A673 (cell line): ENCODE measurements at regions not wholly inside any gene's neighbourhood (a gene's known extent, or its start where the extent isn't known, plus 50 kb on each side); places are given as distances from the start of the nearest gene placed in this dataset.

Experiments
- BruUV-seq: library from RNA; stranded (reverse); fragments of 400-500 nt; replicated peaks from 2 replicates; lab custom pipeline; 2021; lab: Mats Ljungman, UMichigan
- CTCF ChIA-PET: fragments of 300-600 bp; sonication (Branson Sonifier 250); formaldehyde crosslinking; loops from one replicate; lab custom pipeline; 2022; ENCODE audit warnings: antibody characterized with exemption; lab: Charles Lee
- POLR2A ChIA-PET: fragments of 300-600 bp; sonication (Branson Sonifier 250); formaldehyde crosslinking; loops from one replicate; lab custom pipeline; 2022; ENCODE audit warnings: antibody characterized with exemption; ENCODE audit not compliant: low non-redundant PET; lab: Charles Lee
- DNase-seq: peaks from one replicate; pipeline ENCODE4 v3.0.0-alpha.2; 2015; ENCODE audit warnings: low spot score
- H3K27ac ChIP-seq: fragments of 200-600 bp; sonication (generic); 2 replicates; pipeline ENCODE4 v1.5.1; 2016; ENCODE audit warnings: mixed run types, low read depth, mild to moderate bottlenecking, mixed read lengths, antibody characterized with exemption, low read length; ENCODE audit not compliant: poor library complexity, severe bottlenecking
- H3K27me3 ChIP-seq: fragments of 200-600 bp; sonication (generic); replicated peaks from 2 replicates; pipeline ENCODE4 v1.6.1; 2017; ENCODE audit warnings: mixed run types, low read depth, mild to moderate bottlenecking, mixed read lengths, antibody characterized with exemption, low read length; ENCODE audit not compliant: insufficient read depth, poor library complexity
- H3K36me3 ChIP-seq: fragments of 200-600 bp; sonication (generic); 2 replicates; pipeline ENCODE4 v1.6.1; 2016; ENCODE audit warnings: mixed run types, mild to moderate bottlenecking, mixed read lengths, antibody characterized with exemption, low read length; ENCODE audit not compliant: insufficient read depth, poor library complexity, severe bottlenecking
- H3K4me1 ChIP-seq: fragments of 200-600 bp; sonication (generic); 2 replicates; pipeline ENCODE4 v1.6.1; 2017; ENCODE audit warnings: mixed run types, mild to moderate bottlenecking, mixed read lengths, antibody characterized with exemption, low read length; ENCODE audit not compliant: insufficient read depth, poor library complexity, severe bottlenecking
- H3K4me3 ChIP-seq: fragments of 200-600 bp; sonication (generic); 2 replicates; pipeline ENCODE4 v1.5.1; 2016; ENCODE audit warnings: low read depth, mixed run types, mild to moderate bottlenecking, mixed read lengths, low read length; ENCODE audit not compliant: poor library complexity, severe bottlenecking
- H3K9me3 ChIP-seq: fragments of 200-600 bp; sonication (generic); 2 replicates; pipeline ENCODE4 v1.6.1; 2016; ENCODE audit warnings: mixed run types, low read depth, mild to moderate bottlenecking, mixed read lengths, antibody characterized with exemption, low read length; ENCODE audit not compliant: poor library complexity, severe bottlenecking
- CTCF ChIP-seq: fragments of 300-800, 200-600 bp; sonication (generic); conservative IDR thresholded peaks from 2 replicates; pipeline ENCODE4 v1.5.1; 2017; ENCODE audit warnings: low read depth, mild to moderate bottlenecking, antibody characterized with exemption, low read length, moderate library complexity, mixed read lengths
- EZH2 ChIP-seq: fragments of 200-600 bp; sonication (generic); IDR thresholded peaks from 2 replicates; pipeline ENCODE4 v1.6.1; 2017; ENCODE audit warnings: borderline replicate concordance, low read depth, mild to moderate bottlenecking, mixed read lengths, antibody characterized with exemption, low read length; ENCODE audit not compliant: poor library complexity, severe bottlenecking
- intact Hi-C: fragments of 100-400 bp; cut with micrococcal nuclease; formaldehyde crosslinking; loops from one replicate; pipeline ENCODE4 v1.10.0; 2022; ENCODE audit not compliant: unreplicated experiment

DNA sequence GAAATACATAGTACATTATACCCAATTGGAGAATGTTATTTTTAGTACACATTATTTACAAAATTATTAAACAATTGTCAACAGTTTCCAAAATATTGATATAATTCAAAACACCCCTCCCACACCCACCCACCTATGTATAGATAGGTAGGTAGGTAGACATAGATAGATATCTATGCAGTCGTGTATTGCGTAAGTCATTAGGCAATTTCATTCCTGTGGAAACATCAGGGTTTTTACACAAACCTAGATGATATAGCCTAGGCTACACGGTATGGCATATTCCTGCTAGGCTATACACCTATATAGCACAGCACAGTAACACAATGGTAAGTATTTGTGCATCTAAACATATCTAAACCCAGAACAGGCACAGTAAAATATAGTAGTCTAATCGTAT lies 377.3 kb downstream of the ANXA1 start:
- H3K9me3 ChIP-seq = no peaks in the 10 kb centered on the region
- BruUV-seq = no TSS peak
- H3K36me3 ChIP-seq = no peaks in the 10 kb centered on the region
- DNase-seq = no peak
- no peak for TF ChIP-seq CTCF
- TF ChIP-seq EZH2 = no peak
- ChIA-PET POLR2A (no interaction called here), CTCF (no interaction called here)
- H3K27ac ChIP-seq = no peak overlapping the region
- H3K4me3 ChIP-seq = no peak overlapping the region
- H3K27me3 ChIP-seq = no peaks in the 10 kb centered on the region
- no peaks in the 10 kb centered on the region for H3K4me1 ChIP-seq
- intact Hi-C loops = no loop called here

DNA sequence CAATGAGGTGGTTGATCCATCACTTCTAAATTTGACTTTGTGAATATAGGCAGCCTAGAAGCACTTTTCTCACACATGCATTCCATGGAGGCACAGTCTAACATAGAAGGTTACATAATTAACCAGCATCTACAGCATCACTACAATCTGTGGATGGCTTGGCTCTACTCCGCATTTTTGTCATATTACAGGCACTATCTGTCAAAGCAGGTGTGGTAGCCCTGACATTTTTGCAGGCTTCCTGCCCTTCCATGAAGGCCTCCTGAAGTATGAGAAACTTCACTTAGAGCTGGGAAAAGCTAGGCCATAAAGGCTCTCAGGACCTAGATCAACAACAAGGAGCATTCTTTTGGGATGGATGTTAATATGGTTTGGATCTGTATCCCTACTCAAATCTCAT lies 378.0 kb downstream of the ANXA1 start:
- ChIA-PET CTCF (no interaction called here), POLR2A (no interaction called here)
- no peak for DNase-seq
- BruUV-seq = no TSS peak
- H3K36me3 ChIP-seq = no peaks in the 10 kb centered on the region
- no peaks in the 10 kb centered on the region for H3K9me3 ChIP-seq
- intact Hi-C loops = loop anchor here (10.0 kb wide), 1 partner anchor 55 kb away; no protein-coding TSS in a partner anchor
- H3K27me3 ChIP-seq = no peaks in the 10 kb centered on the region
- no peaks in the 10 kb centered on the region for H3K4me1 ChIP-seq
- TF ChIP-seq EZH2 (no peak), CTCF (no peak)
- no peak overlapping the region for H3K27ac ChIP-seq
- no peak overlapping the region for H3K4me3 ChIP-seq

DNA sequence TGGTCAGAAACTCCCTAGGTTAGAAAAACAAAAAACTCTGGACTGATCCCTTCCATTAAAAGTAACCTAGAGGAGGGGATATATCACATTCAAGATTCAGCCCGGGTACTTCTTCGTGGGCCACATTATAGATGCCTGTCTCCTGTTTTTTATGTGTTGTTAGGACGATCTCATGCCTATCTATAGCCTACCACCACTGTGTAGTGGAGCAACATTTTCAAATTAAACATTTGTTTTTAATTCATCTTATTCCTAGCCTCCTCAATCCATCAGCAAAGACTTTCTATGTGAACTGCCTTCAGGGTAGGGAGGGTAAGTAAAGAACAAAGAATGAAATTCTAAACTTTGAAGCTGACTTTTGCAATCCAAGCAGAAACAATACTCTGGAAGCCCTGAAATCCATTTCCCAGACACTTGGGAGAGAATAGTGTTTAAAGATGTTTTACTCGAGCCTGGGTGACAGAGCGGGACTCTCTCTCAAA lies 379.4 kb downstream of the ANXA1 start:
- BruUV-seq = no TSS peak
- no peak for DNase-seq
- CTCF ChIA-PET = no interaction called here
- POLR2A ChIA-PET = no interaction called here
- TF ChIP-seq EZH2 (no peak), CTCF (no peak)
- no peak overlapping the region for H3K4me3 ChIP-seq
- intact Hi-C loops = loop anchor here (10.0 kb wide), 1 partner anchor 56 kb away; no protein-coding TSS in a partner anchor
- H3K27ac ChIP-seq = no peak overlapping the region
- no peaks in the 10 kb centered on the region for H3K4me1 ChIP-seq
- H3K27me3 ChIP-seq = no peaks in the 10 kb centered on the region
- no peaks in the 10 kb centered on the region for H3K9me3 ChIP-seq
- no peaks in the 10 kb centered on the region for H3K36me3 ChIP-seq
